22Rv1 (cell line): ENCODE measurements at regions not wholly inside any gene's neighbourhood (a gene's known extent, or its start where the extent isn't known, plus 50 kb on each side); places are given as distances from the start of the nearest gene placed in this dataset.

ENCODE experiments used
- H3K27ac ChIP-seq: fragments of 450-650 bp; 2 replicates; pipeline ENCODE4 v1.5.1; 2017
- ZFX ChIP-seq: fragments of 450-650 bp; IDR thresholded peaks from 2 replicates; pipeline ENCODE4 v1.6.1; 2017; ENCODE audit warnings: antibody characterized with exemption, borderline replicate concordance
- TF ChIP-seq, protein P1 (sequence below): fragments of 450-650 bp; IDR thresholded peaks from 2 replicates; pipeline ENCODE4 v1.5.1; 2017; ENCODE audit warnings: mild to moderate bottlenecking

DNA sequence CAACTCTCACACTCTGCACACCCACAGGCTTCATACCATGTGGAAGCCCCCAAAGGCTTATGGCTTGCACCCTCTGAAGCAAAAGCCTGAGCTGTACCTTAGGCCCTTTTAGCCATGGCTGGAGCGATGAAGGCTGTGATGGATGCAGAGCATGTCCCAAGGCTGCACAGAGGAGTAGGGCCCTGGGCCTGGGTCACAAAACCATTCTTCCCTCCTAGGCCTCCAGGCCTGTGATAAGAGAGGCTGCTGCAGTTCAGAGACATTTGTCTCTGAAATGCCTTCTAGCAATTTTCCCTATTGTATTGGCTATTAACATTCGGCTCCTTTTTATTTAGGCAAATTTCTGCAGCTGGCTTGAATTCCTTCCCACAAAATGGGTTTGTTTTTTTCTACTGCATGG is 1707.7 kb downstream of the MRPL39 start:
- no peak for TF ChIP-seq ZFX
- TF ChIP-seq, protein P1, sequence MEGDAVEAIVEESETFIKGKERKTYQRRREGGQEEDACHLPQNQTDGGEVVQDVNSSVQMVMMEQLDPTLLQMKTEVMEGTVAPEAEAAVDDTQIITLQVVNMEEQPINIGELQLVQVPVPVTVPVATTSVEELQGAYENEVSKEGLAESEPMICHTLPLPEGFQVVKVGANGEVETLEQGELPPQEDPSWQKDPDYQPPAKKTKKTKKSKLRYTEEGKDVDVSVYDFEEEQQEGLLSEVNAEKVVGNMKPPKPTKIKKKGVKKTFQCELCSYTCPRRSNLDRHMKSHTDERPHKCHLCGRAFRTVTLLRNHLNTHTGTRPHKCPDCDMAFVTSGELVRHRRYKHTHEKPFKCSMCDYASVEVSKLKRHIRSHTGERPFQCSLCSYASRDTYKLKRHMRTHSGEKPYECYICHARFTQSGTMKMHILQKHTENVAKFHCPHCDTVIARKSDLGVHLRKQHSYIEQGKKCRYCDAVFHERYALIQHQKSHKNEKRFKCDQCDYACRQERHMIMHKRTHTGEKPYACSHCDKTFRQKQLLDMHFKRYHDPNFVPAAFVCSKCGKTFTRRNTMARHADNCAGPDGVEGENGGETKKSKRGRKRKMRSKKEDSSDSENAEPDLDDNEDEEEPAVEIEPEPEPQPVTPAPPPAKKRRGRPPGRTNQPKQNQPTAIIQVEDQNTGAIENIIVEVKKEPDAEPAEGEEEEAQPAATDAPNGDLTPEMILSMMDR: no peak
- no peak overlapping the region for H3K27ac ChIP-seq

DNA sequence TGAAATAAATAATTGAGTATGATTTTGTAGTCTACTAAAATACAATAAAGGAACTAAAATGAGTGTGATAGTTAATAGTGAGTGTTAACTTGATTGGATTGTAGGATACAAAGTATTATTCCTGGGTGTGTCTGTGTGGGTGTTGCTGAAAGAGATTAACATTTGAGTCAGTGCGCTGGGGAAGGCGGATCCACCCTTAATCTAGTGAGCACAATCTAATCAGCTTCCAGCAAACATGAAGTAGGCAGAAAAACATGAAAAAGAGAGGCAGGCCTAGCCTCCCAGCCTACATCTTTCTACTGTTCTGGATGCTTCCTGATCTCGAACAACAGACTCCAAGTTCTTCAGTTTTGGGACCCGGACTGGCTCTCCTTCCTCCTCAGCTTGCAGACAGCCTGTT is 1716.6 kb downstream of the MRPL39 start:
- TF ChIP-seq, protein P1: no peak
- no peak for TF ChIP-seq ZFX
- no peak overlapping the region for H3K27ac ChIP-seq

DNA sequence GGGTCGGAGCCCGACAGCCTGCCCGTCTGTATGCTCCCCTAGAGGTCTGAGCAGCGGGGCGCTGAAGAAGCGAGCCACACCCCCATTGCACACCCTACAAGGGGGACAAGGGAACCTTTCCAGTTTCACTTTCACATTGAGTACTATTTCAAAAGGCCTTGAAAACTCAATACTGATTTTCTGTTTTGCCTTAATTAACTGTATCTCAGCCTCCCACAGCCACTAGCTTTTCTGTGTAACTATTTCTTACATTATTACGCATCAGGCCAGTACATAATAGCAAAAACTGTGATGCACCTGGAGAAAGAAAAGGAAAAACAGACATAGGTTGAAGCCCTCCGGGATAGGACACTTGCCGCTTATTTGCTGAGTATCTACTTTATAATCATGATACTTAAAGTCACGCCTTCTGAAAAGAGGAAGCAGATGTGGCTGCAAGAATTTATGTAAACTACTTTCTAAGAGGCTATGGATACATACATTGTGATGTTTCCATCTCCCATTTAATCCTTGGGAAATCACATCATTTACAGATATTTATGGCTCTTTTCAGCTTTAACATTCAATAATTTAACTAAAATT is 1719.5 kb downstream of the MRPL39 start:
- H3K27ac ChIP-seq: no peak overlapping the region
- TF ChIP-seq, protein P1: no peak
- TF ChIP-seq ZFX: no peak

DNA sequence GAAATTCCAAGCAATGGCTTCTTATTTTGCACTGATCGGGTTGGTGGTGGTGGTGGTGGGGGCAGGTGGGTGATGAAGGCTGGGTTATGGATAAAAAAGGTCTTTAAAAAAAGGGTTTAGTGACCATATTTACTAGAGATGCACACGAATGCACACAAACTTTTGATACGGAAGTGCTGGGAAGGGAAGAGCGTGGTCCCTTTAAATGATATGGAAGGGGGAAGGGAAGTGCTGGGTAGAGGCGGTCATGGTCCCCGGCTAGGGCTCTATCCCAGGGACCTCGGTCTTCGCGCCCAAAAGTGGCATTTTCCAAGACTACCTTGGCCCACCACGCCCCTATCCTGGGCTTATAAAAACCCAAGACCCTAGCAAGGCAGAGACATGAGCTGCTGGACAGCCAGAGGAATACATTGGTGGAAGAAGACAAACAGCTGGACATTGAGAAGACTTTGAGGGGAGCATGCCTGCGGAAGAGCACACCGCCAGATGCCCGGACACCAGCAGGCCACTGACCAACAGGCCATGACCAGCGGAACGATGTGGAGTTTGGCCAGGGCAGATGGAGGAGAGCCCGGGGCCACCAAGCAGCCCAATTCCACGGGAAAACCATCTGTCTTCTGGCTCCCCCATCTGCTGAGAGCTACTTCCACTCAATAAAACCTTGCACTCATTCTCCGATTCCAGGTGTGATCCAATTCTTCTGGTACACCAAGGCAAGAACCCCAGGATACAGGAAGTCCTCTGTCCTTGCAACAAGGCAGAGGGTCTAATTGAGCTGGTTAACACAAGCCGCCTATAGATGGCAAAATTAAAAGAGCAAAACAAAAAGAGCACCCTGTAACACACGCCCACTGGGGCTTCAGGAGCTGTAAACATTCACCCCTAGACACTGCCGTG is 1720.2 kb downstream of the MRPL39 start:
- TF ChIP-seq, protein P1: no peak
- no peak for TF ChIP-seq ZFX
- H3K27ac ChIP-seq: no peak overlapping the region

DNA sequence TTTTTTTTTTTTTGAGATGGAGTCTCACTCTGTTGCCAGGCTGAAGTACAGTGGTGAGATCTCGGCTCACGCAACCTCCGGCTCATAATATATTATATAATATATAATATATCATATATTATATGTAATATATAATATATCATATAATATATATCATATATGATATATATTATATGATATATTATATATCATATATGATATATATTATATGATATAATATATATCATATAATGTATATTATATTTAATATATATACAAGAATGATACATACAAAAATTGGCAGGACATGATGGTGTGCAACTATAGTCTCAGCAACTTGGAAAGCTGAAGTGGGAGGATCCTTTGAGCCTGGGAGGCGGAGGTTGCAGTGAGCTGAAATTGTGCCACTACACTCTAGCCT is 1725.5 kb downstream of the MRPL39 start:
- TF ChIP-seq ZFX: no peak
- TF ChIP-seq, protein P1: no peak
- no peak overlapping the region for H3K27ac ChIP-seq

DNA sequence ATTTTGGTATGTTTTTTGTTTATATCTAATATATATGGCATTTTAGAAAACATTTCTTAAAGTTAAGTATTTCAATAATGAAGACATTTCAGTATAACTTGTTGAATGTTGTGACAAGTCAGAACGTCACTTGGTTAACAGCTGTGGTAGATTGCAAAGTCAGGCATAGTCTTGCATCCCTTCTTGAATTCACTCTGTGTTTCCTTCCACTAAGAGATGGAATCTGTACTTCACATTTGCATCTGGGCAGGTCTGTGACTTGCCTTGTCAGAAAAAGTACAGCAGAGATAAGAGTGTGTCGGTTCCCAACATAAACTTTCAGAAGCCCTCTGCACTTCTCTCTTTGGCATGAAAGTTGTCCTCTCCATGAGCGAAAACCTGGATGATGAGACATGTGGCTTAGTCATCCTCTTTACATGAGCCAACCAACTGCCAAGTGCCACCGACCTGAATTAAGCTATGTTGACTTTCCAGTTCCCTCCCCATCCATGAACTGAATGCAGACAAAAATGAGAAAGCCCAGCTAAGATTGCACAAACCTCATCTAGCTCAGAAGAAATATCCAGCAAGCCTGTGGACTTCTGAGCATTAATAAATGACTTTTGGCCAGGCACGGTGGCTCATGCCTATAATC is 1730.2 kb downstream of the MRPL39 start:
- H3K27ac ChIP-seq: no peak overlapping the region
- TF ChIP-seq, protein P1: no peak
- no peak for TF ChIP-seq ZFX

DNA sequence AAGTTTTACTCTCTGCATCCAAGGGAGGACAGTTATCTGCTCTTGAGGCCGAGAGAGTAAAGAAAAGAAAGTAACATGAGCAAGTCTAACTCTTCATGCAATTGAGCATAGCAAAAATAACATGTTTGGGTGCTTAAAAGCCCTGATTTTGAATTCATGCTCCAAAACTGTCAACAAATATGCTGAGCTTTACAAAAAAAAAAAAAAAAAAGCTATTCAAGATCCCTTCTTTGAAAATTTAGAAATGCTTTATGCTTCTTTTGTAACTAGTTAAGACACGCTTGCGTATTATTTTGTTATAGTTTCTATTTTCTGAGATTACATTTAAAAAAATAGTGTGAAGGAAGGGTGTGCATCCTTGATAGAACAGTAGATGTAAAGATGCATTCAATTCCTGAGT is 1733.0 kb downstream of the MRPL39 start:
- no peak overlapping the region for H3K27ac ChIP-seq
- TF ChIP-seq, protein P1: no peak
- no peak for TF ChIP-seq ZFX
